Lower leg skin (tissue), 3 donors: ENCODE measurements at regions not wholly inside any gene's neighbourhood (a gene's known extent, or its start where the extent isn't known, plus 50 kb on each side); places are given as distances from the start of the nearest gene placed in this dataset.

Experiments used
- POLR2A ChIP-seq, 2 donors: fragments of 450-650 bp; IDR thresholded peaks; one replicate each; pipeline ENCODE4 v1.6.1; 2016 to 2017; ENCODE audit warnings: antibody characterized with exemption in 2 of 2, mild to moderate bottlenecking in 1 of 2, moderate library complexity in 1 of 2
- TF ChIP-seq, protein P1 (sequence below), 3 donors: fragments of 450-650 bp; IDR thresholded peaks; one replicate each; pipeline ENCODE4 v1.5.1; 2016; ENCODE audit warnings: antibody characterized with exemption in 3 of 3, mild to moderate bottlenecking in 3 of 3, moderate library complexity in 2 of 3

DNA sequence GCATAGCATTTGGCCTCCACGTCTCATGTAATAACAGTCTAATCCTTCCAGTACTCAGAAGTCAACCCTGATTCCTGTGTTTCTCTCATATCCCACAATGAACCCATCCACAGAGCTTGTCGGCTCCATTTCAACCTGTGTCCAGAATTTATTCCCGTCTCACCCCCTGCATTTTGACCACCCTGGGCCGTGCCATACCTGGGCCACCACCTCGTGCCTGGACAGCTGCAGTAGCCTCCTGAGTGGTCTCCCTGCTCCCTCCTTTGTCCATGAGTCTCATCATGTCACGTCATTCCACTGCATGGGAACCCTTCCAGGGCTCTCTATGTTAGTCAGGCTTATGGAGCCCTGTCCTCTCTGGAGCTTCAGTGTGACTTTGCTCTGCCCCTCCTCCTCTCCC, 670.6 kb downstream of the PTPRU start:
- TF ChIP-seq, protein P1, sequence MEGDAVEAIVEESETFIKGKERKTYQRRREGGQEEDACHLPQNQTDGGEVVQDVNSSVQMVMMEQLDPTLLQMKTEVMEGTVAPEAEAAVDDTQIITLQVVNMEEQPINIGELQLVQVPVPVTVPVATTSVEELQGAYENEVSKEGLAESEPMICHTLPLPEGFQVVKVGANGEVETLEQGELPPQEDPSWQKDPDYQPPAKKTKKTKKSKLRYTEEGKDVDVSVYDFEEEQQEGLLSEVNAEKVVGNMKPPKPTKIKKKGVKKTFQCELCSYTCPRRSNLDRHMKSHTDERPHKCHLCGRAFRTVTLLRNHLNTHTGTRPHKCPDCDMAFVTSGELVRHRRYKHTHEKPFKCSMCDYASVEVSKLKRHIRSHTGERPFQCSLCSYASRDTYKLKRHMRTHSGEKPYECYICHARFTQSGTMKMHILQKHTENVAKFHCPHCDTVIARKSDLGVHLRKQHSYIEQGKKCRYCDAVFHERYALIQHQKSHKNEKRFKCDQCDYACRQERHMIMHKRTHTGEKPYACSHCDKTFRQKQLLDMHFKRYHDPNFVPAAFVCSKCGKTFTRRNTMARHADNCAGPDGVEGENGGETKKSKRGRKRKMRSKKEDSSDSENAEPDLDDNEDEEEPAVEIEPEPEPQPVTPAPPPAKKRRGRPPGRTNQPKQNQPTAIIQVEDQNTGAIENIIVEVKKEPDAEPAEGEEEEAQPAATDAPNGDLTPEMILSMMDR (IDR thresholded peaks at IDR 0.05), result no peak
- TF ChIP-seq POLR2A (IDR thresholded peaks at IDR 0.05), result no peak
